ENCODE measurements at regions not wholly inside any gene's neighbourhood (a gene's known extent, or its start where the extent isn't known, plus 50 kb on each side); places are given as distances from the start of the nearest gene placed in this dataset.

DNA sequence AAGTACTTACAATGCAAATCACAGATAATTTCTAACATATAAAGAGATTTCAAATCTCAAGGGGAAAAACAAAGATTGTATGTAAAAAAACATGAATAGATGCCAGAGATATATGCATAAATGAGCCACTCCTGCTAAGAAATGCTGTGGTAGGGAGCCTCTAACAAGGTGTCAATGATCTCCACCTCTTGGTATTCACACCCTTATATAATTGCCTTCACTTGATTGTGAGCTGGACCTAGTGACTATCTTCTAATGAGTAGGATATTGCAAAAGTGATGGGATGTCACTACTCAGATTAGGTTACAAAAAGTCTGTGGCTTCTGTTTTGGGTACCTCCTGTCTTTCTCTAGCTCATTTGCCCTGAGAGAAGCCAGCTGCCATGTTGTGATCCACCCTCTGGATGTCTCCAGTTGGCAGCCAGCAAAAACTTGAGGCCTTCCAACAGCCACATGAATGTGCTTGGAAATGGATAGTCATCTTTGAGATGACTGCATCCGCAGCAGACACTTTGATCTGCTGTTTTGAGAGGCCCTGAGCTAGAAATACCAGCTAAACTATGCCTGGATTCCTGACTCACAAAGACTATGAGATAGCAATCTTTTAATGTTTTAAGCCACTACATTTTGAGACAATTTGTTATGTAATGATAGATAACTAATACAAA lies 196.1 kb upstream of the FGGY start:
- no peak for DNase-seq

DNA sequence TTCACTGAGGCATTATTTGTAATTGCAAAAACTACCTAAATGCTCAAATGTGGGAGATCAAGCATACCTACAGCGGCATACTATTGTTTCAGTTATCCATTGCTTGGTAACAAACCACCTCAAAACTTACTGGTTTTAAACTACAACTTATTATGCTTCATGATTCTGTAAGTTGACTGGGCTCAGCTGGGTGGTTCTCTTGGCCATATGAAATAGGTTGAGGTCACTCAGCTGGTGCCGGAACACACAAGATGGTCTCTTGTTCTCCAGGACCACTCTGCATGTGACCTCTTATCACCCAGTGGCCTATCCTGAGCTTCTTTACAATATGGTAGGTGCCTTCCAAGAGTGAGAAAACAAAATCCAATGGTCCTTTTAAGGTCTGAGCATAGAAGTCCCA lies 195.4 kb upstream of the FGGY start:
- no peak for DNase-seq

DNA sequence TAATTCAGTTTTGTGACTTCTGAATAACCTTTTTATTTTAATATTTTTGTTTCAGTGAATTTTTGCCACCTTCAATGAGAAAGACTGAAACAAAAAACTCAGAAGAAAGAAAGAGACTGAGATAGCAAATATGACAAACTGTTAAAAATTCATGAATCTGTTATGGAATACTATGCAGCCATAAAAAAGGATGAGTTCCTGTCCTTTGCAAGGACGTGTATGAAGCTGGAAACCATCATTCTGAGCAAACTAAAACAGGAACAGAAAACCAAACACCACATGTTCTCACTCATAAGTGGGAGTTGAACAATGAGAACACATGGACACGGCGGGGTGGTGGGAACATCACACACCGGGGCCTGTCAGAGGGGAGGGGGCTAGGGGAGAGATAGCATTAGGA lies 193.4 kb upstream of the FGGY start:
- DNase-seq = no peak

DNA sequence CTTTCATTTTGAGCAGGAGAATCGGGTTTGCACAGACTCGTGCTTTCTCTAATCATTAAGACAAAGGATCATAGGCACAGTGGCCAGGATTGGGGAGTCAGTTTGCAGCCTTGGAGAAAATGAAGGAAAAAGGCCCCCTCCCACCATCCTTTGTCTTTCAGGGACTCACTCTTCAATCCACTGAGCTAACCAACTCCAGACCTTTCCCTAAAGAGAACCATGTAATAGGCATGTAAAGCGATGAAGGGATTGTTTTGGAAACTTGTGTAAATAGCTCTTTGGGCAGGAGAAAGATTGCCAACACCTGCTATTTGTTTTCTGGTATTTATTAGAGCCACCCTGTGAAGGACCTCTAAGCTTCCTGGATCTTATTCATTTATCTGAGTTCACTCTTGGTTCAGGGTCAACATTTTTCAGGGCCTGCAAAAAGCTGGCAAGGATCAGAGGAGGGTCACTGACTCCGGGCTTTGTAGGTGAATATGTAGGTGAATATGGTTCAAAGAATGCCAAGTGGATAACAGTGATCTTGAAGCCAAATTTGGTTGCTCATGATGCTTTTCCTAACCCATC lies 192.6 kb upstream of the FGGY start:
- DNase-seq = no peak

DNA sequence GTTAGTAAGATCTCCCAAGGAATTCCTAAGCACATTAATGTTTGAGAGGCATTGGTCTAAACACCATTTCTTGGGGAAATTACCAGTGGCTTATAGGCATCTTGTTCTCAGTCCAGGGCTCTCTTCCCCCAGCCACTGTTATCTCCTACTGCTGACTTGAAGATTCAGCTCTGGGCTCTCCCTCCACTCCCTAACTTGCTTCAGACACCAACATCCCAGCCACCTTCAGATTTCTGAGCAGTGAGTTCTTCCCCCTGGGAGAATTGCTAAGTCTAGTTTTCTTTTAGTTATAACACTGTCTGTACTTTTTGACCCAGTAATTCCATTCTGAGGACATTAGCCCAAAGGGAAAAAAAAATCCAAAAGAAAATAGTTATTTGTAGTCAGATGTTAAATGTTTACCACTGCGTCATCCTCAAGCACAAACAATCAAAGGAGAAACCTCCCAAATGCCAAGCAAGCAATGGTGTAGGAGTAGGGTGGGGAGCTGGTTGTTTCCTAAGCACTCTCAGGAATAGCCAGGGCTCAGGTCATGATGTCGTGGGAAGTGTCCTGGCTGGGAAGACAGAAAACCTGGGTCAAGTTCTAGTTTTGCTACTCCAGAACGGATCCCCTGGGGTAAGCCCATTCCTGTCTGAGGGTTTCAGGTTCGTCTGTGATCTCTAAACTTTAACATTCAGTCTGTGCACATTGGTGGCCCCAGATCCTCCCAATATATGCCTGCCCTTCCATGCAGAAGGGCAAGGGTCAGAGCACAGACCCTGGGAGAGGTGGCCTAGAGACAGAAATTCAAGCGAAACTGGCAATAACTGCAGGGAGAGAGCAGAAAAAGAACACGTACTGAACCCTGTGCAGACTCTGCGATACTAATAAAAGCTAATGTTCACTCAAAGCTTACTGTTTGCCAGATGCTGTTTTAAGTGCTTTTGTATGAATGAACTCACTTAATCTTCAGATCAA lies 191.1 kb upstream of the FGGY start:
- DNase-seq = no peak

DNA sequence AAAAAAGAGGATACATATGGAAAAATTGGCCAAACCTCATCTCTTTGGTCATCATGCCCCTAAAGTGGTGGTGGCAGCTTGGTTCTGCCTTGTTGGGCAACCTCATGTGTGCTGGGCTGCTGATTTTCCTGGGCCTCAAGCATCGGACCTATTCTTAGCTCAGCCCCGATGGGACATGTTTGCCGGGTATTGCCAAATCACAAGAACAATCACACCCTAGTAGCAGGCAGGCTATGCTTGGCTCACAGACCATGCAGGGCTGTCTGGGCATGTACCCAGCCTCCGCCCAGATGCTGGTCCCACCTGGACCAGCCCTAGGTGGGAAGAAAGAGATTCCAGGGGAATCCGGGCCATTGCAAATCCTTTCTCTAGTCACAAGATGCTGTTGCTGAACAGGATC lies 189.4 kb upstream of the FGGY start:
- DNase-seq = no peak

DNA sequence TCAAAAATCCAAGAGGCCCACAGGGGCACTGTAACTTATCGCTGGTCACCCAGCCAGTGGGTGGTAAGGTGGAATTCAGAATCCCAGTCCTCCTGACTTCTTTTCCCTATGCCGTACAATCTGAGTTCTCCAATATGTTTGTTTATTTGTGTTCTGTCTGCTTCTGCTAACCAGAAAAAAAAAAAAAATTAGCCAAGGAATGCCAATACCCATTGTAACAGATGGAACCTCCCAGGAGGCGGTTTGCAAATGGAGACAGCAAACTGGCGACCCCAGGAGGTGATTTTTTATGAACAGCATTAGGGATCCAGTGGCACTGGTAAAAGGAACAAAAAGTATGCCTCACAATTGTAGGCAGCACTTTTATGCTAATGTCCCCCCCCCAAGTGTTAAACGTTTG lies 189.0 kb upstream of the FGGY start:
- DNase-seq = no peak

DNA sequence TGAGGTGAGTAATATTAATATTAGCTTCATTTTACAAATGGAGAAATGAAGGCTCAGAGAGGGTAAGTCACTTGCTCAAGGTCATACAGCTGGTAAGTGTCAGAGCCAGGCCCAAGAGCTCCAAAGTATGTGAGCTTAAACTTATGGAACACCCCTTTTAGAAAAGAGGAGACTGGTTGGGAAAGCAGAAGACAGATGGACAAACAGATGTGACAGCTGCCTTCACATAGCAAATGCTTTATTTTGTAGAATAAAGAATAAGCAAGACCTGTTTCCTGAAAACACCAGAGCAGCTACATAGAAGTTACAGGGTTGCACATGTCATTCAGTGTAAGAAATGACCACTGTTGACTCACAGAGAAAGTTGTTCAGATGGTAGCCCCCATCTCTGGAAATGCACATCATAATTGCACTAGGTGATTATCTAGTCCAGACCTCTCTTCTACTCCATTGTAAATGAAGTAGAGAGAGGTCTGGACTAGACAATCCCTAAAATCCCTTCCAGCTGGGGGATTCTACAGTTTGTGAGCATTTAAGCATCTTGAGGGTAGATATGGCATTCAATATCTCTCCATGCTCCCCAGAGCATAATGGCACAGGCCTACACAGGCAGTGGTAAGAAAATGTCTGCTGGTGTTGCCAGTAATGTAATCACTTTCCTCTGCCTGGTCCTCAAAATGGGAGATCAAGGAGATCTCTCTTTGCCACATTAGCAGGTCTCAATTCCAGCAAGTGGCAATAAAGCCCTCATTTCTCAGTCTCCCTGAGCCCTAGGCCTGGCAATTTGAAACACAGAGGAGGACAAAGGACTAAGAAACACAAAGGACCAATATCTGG lies 188.2 kb upstream of the FGGY start:
- DNase-seq = no peak

DNA sequence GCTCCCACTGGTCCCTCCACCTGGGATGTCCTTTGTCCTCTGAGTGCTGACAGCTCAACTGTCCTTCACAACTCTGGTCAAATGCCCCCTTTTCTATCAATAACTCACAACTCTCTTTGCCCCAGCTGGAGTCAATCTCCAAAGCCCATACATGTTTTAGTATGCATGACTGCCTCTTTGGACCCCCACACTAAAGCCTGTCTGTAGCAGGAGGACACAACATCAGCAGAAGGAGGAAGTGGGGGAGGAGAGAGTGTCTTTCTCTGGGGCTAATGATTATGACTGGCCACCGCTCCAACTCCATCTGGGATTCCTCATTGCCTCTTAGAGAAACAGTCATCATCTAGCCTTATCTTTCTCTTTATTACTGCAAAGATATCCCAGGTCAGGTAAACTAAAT lies 186.6 kb upstream of the FGGY start:
- DNase-seq = no peak

DNA sequence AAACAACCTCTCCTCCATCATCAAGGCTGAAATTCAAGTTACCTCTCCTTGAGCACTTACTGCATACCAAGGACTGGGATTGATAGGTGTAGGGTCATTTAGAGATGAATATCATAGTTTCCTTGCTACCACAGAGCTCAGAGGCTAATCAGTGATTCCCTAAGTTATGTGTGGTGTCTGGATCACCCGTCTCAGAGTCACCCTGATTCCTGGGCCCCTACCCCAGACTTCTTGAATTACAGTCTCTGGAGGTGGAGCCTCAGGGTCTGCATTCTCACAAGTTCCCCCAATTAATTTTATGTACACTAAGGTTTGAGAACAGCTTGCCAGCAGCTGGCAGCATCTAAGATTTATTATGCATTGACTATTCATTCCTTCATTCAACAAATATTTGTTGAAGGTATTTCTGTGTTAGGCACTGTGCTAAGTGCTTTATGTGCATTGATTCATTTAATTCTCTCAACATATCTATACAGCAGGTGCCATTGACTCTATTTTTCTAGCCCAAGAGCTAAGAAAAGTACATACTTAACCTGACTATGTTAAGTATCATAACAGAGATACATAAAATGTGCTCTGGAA lies 182.9 kb upstream of the FGGY start:
- DNase-seq = no peak

DNA sequence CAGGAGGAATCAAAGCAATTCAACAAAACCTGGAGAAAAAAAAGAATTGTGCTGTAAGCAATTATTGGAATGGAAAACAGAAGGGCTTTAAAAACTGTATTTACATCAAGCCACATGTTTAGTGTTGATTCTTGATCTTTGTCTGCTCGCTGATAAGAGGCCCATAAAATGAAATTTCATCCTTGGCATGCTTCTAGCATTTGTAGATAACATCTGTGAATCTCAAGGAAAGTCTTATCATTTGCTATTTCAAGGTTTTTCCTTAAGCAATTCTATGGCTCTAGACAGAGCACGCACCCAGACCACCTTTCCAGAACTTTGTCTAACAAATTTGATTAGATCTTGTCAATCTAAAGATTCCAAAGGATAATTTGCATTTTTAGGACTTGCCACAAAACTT lies 181.0 kb upstream of the FGGY start:
- no peak for DNase-seq

DNA sequence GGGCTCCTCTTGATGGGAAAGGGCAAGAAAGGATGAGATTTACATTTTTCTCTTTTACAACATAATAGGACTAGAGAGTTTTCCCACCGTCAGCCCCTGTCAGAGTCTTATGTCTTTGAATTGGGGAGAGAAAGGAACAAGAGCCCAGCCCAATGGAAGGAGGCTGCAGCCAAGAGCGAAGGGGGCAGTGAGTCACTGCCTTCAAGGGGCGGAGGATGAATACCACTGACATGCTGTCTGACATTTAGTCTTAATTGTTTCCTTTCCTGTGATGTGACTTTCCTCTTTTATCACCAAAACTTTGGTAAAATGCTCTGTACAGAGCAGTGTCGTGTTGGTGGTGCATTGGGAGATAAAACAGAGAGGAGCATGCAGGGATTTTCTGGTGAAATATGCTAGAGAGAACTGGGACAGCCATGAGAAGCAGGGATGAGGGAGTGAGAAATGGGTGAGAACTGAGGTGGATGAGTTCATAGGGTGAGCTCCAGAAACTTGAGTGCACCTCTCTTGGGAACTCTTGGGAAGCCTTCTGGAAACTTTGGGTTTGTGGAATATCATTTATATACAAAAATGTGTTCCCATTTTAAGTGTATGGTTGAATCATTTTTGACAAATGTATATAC lies 179.9 kb upstream of the FGGY start:
- DNase-seq = peak; percentile 36

DNA sequence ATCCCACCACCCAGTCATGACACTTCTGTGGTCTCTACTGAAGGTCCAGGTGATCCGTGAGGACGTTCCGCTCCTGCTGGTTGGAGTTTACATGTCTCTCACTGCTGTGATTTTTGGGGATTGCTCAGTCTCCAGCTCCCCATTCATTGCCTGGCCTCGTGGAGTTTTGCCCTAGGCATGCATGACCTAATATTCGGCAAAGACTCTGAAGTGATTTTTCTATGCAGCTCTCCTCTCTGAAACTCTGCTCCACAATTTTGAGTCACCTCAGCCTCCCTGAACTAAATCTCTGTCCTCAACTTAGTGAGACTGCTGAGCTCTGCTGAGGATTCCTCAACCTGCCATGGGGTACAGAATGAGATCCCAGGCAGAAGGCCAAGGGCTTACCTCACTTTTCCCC lies 174.4 kb upstream of the FGGY start:
- no peak for DNase-seq

DNA sequence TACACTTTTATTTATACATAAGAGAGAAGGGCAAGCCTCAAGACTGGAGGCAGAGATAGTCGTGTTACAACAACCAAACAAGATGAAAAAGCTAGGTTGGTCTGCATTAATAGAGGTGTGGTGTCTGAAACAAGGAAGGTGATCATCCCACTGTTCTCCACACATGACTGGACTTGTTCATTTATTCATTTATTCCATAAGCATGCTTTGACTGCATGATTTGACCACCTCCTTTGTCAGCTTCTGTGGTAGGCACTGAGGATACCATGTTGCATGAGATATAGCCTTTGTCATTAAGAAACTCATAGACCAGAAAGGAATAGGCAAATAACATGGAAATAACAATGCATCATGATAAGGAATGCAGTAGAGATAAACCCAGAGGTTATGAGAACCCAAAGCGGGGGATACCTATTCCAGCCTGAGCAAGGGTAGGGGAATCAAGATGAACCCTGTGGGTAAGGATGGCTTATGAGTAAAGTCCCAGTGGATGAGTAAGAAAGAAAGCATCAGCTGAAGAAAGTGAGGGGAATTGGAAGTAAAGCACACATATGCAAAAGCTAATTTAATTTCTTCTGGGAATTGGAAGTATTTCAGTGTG lies 173.7 kb upstream of the FGGY start:
- no peak for DNase-seq

DNA sequence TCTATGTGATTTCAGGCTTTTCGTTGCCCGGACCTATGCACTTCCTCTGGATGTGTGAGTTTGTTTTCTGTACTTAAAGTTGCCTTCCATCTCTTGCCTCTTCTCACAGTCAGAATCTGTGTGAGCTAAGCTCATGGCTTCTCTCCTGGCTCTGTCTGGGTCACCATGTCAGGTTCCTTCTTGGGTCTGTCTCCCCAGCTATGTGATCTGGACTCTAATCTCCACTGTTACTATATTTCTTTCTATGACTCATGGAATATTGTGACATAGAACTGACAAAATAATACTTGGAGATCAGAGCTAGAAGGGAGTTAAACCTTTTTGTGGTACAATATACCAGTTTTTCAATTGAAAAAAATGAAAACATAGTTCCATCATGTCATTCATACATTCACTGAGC lies 172.7 kb upstream of the FGGY start:
- DNase-seq = no peak

DNA sequence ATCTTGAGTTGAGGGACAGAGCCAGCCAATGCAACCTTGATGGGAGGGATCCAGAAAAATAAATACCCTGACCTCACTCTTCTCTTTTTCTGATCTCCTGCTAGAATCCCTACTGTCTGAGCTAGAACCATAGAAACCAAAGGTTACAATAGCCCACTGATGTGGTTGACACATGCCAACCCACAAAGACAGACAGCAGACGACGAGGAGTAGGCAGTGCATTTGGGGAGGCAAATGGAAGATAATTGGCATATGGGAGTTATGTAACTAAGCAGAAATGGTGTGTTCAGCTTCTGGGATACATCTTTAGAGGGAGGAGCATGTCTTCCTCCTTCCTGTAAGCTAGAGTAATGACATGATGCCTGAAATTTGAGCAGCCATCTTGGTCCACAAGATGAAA lies 171.7 kb upstream of the FGGY start:
- DNase-seq = no peak

DNA sequence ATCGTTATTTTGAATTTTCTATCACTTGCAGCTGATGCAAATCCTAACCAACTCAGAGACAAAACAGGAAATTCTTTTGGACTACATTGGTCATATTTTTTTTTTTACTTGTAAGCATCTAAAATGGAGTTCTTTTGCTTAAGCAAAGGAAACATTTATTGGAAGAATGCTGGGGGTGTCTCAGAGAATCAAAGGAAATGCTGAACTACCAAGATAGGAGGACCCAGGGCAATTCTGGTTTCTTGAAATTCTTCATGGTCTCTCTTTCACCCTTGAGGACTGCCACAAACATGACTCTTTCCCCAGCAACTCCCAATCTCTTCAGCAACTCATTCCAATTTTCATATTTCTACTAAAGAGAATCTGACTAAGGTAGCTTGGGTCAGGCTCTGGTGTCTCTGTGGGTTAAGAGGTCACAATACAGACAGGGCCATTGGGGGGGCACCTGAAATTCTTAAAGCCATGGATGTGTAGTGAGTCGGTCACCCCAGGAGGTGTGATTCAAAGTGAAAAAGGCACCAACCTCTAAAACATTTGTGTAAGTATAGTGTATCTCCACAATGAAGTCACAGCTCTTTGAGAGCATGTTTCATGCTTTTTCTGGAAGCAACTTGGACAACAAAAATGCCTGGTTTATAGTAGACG lies 171.1 kb upstream of the FGGY start:
- DNase-seq = no peak

DNA sequence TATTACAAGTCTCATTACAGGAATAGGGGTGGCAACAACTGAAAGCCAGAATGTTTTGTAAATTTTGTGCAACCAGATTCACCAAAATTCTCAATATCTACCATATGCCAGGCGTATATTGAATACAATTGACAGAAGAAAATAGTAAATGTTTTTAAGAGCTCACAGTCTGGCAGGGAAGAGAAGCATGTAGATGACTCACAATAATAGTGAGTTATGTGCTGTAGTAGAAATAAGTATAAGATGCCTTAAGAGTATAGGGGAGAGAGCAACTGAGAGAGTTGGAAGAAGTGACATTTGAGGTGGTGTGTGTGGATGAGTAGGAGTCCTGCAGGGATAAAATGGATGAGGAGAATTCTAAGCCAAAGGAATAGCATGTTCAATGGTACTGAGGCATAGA lies 170.5 kb upstream of the FGGY start:
- no peak for DNase-seq

DNA sequence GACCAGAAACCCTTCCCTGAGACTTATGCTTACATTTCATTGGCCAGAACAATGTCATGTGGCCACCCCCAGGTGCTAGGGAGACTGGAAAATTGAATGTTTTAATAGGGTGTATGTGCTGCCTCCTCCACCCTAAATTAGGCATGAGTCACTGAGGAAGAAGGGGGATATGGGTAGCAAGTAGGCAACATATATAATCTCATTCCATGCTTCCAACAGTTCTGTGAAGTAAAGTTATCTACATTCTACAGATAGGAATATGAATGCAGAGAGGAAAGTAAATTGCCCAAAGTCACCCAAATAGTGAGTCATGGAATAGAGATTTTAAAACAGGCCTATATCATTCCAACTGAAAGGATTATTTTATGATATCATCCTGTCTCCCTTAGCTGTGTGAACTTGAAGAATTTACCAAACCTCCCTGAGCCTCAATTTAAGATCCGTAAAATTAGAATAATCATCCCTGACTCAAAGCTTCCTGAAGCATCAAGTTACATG lies 168.6 kb upstream of the FGGY start:
- DNase-seq = no peak

DNA sequence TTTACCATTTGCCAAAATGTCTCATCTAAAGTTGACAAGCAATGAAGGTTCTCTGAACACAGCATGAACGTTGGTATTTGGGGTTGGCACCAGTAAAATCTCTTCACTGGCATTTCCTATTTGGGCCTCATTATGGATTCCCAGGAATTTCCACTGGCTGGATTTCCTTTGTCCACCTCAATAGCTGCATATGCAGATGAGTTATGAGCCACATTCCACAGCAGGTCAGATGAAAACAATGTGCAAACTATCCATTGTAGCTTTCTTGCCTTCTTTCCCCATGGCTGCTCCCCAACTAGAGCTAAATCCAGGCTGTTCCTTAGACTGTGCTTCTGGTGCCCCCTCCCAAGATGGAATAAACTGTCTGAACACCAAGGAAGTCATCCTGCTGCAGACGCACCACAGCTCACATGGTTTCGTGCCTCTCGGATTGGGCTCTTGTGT lies 168.1 kb upstream of the FGGY start:
- no peak for DNase-seq

DNA sequence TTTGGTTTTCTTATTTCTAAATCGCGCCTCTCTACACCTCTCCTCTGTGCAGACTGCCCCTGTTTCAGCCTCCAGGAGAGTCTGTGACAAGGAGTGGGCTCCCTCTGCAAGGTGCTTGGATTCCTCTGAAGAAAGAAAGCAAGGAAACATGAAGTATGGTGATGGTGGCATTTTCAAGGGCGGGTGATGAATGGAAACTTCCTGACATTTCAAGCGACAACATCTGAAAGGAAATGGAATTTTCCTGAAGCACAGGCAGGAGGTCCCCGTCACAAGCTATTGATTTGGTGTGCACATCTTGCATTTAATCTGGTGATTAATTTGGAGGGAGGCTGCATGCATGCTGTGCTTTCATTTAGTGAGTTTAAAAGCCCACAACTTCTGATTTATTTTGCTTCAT lies 164.6 kb upstream of the FGGY start:
- DNase-seq = no peak
